ENCODE measurements at regions not wholly inside any gene's neighbourhood (a gene's known extent, or its start where the extent isn't known, plus 50 kb on each side); places are given as distances from the start of the nearest gene placed in this dataset.
"Not testable (repeated sequence)": the region's sequence is repeated elsewhere in the genome, so short reads cannot be mapped to it uniquely, and the experiment has no call there.

GRCh38 chr5:159593518-159594073, 263.3 kb upstream of the IL12B start:
- DNase-seq (ENCODE audit: low spot score), result no peak

GRCh38 chr5:159595561-159595960, 265.3 kb upstream of the IL12B start:
- not testable (repeated sequence) for DNase-seq (ENCODE audit: low spot score)

- DNase-seq (ENCODE audit: low spot score), result no peak
These were observed 270.9 kb upstream of the IL12B start for GRCh38 chr5:159601216-159601615.

- DNase-seq (ENCODE audit: low spot score), result no peak
These were observed 272.1 kb upstream of the IL12B start for GRCh38 chr5:159602434-159602833.

GRCh38 chr5:159605585-159605984, 275.3 kb upstream of the IL12B start:
- no peak for DNase-seq (ENCODE audit: low spot score)

- no peak for DNase-seq (ENCODE audit: low spot score)
These were observed 279.1 kb upstream of the IL12B start for GRCh38 chr5:159609359-159609758.

GRCh38 chr5:159610966-159611579, 280.8 kb upstream of the IL12B start:
- DNase-seq (ENCODE audit: low spot score), result no peak

- no peak for DNase-seq (ENCODE audit: low spot score)
These were observed 286.7 kb upstream of the IL12B start for GRCh38 chr5:159616952-159617351.

- DNase-seq (ENCODE audit: low spot score), result no peak
These were observed 289.5 kb upstream of the IL12B start for GRCh38 chr5:159619826-159620225.

- DNase-seq (ENCODE audit: low spot score), result no peak
These were observed 290.7 kb upstream of the IL12B start for GRCh38 chr5:159620853-159621540.

- DNase-seq (ENCODE audit: low spot score), result no peak
These were observed 287.6 kb upstream of the ADRA1B start for GRCh38 chr5:159628703-159629102.

- DNase-seq (ENCODE audit: low spot score), result no peak
These were observed 287.1 kb upstream of the ADRA1B start for GRCh38 chr5:159629158-159629557.

GRCh38 chr5:159630545-159630944, 285.7 kb upstream of the ADRA1B start:
- DNase-seq (ENCODE audit: low spot score), result no peak

- DNase-seq (ENCODE audit: low spot score), result no peak
These were observed 285.3 kb upstream of the ADRA1B start for GRCh38 chr5:159631001-159631400.

- DNase-seq (ENCODE audit: low spot score), result no peak
These were observed 283.4 kb upstream of the ADRA1B start for GRCh38 chr5:159632866-159633265.

- DNase-seq (ENCODE audit: low spot score), result no peak
These were observed 277.8 kb upstream of the ADRA1B start for GRCh38 chr5:159638481-159638880.

- no peak for DNase-seq (ENCODE audit: low spot score)
These were observed 277.2 kb upstream of the ADRA1B start for GRCh38 chr5:159638954-159639559.

GRCh38 chr5:159639590-159639989, 276.7 kb upstream of the ADRA1B start:
- no peak for DNase-seq (ENCODE audit: low spot score)

- DNase-seq (ENCODE audit: low spot score), result no peak
These were observed 275.8 kb upstream of the ADRA1B start for GRCh38 chr5:159640446-159640845.

GRCh38 chr5:159640921-159641320, 275.4 kb upstream of the ADRA1B start:
- no peak for DNase-seq (ENCODE audit: low spot score)

- no peak for DNase-seq (ENCODE audit: low spot score)
These were observed 274.8 kb upstream of the ADRA1B start for GRCh38 chr5:159641371-159642039.

GRCh38 chr5:159642379-159642778, 273.9 kb upstream of the ADRA1B start:
- DNase-seq (ENCODE audit: low spot score), result no peak

- DNase-seq (ENCODE audit: low spot score), result no peak
These were observed 272.2 kb upstream of the ADRA1B start for GRCh38 chr5:159644053-159644452.
